SK-N-SH (cell line): ENCODE measurements at regions not wholly inside any gene's neighbourhood (a gene's known extent, or its start where the extent isn't known, plus 50 kb on each side); places are given as distances from the start of the nearest gene placed in this dataset.

ENCODE experiments used
- CTCF ChIA-PET: fragments of 300-600, 350-600 bp; formaldehyde crosslinking; extraction: SDS; loops from one replicate; lab custom pipeline; 2021; lab: Yijun Ruan, JAX
- POLR2A ChIA-PET: fragments of 350-600 bp; sonication (Branson Sonifier 250); formaldehyde crosslinking; extraction: SDS; loops from one replicate; lab custom pipeline; 2020; ENCODE audit warnings: antibody characterized with exemption, inconsistent platforms; lab: Yijun Ruan, JAX
- DNase-seq: peaks from one replicate; pipeline ENCODE4 v3.0.0; 2012
- H2AFZ ChIP-seq: fragments of 200-600 bp; sonication (generic); 2 replicates; pipeline ENCODE4 v1.8.1; 2016; ENCODE audit warnings: antibody characterized with exemption, mild to moderate bottlenecking, low read depth
- H3F3A ChIP-seq: fragments of 200-600 bp; sonication (generic); replicated peaks from 2 replicates; pipeline ENCODE3; 2016; ENCODE audit warnings: antibody characterized with exemption, mild to moderate bottlenecking; ENCODE audit not compliant: insufficient read depth
- H3K27ac ChIP-seq, 2 experiments: fragments of 200-500 bp in 1 of 2; fragments of 200-600 bp in 1 of 2; sonication (Bioruptor generic) in 1 of 2; sonication (generic), shearing (Covaris generic) in 1 of 2; 2 replicates each; pipeline versions ENCODE4 v1.5.1 to v1.6.1; 2014 to 2016; ENCODE audit warnings: low read depth in 2 of 2, inconsistent platforms in 1 of 2, low read length in 1 of 2, mild to moderate bottlenecking in 1 of 2, mixed read lengths in 1 of 2
- H3K27me3 ChIP-seq: fragments of 200-600 bp; sonication (generic), shearing (Covaris generic); 2 replicates; pipeline ENCODE4 v1.6.1; 2016; ENCODE audit warnings: mixed run types; ENCODE audit not compliant: insufficient read depth
- H3K36me3 ChIP-seq, 2 experiments: fragments of 200-500 bp in 1 of 2; fragments of 200-600 bp in 1 of 2; sonication (Bioruptor generic) in 1 of 2; sonication (generic) in 1 of 2; replicated peaks in 1 of 2; 2 replicates each; pipeline versions ENCODE3 to v1.5.1; 2014 to 2016; ENCODE audit warnings: low read length in 1 of 2, mild to moderate bottlenecking in 1 of 2; ENCODE audit not compliant: insufficient read depth in 2 of 2, control insufficient read depth in 1 of 2
- H3K4me1 ChIP-seq, 2 experiments: fragments of 200-500 bp in 1 of 2; fragments of 200-600 bp in 1 of 2; sonication (Bioruptor generic) in 1 of 2; sonication (generic), shearing (Covaris generic) in 1 of 2; 2 replicates each; pipeline versions ENCODE4 v1.5.1 to v1.6.1; 2014 to 2016; ENCODE audit warnings: low read depth in 1 of 2, low read length in 1 of 2, mixed run types in 1 of 2; ENCODE audit not compliant: insufficient read depth in 2 of 2, control insufficient read depth in 1 of 2
- H3K4me2 ChIP-seq: fragments of 200-600 bp; sonication (generic), shearing (Covaris generic); 2 replicates; pipeline ENCODE4 v1.6.1; 2017; ENCODE audit warnings: mixed run types
- H3K4me3 ChIP-seq, 2 experiments: fragments of 200-500 bp in 1 of 2; fragments of 200-600 bp in 1 of 2; sonication (Bioruptor generic) in 1 of 2; sonication (generic), shearing (Covaris generic) in 1 of 2; 2 replicates each; pipeline versions ENCODE4 v1.5.1 to v1.8.1; 2014 to 2016; ENCODE audit warnings: low read depth in 2 of 2, inconsistent platforms in 1 of 2, low read length in 1 of 2, mild to moderate bottlenecking in 1 of 2, mixed read lengths in 1 of 2, moderate library complexity in 1 of 2
- H3K79me2 ChIP-seq: fragments of 200-600 bp; sonication (generic); 2 replicates; pipeline ENCODE4 v1.8.1; 2017; ENCODE audit warnings: mild to moderate bottlenecking; ENCODE audit not compliant: insufficient read depth
- H3K9ac ChIP-seq: fragments of 200-600 bp; sonication (generic); 2 replicates; pipeline ENCODE4 v1.6.1; 2017; ENCODE audit warnings: mixed run types
- H3K9me2 ChIP-seq: fragments of 200-600 bp; sonication (generic); 2 replicates; pipeline ENCODE4 v1.6.1; 2017; ENCODE audit warnings: mixed run types
- H3K9me3 ChIP-seq: fragments of 200-600 bp; sonication (generic); 2 replicates; pipeline ENCODE4 v1.6.1; 2017; ENCODE audit warnings: mixed run types, mild to moderate bottlenecking, moderate library complexity
- H4K20me1 ChIP-seq: fragments of 200-600 bp; sonication (generic); 2 replicates; pipeline ENCODE4 v1.6.1; 2017; ENCODE audit warnings: mild to moderate bottlenecking, mixed run types; ENCODE audit not compliant: insufficient read depth
- FOXJ3 ChIP-seq: sonication (generic); formaldehyde crosslinking; IDR thresholded peaks from 2 replicates; pipeline ENCODE4 v1.5.1; 2020; ENCODE audit warnings: mild to moderate bottlenecking, missing genetic modification reagents
- GABPA ChIP-seq: IDR thresholded peaks from 2 replicates; pipeline ENCODE4 v1.4.0; 2012; ENCODE audit warnings: low read depth, mild to moderate bottlenecking
- MEF2A ChIP-seq: IDR thresholded peaks from 2 replicates; pipeline ENCODE4 v1.4.0; 2012; ENCODE audit warnings: low read depth, borderline replicate concordance
- NRF1 ChIP-seq: IDR thresholded peaks from 2 replicates; pipeline ENCODE4 v1.6.1; 2012; ENCODE audit warnings: low read depth, mild to moderate bottlenecking, low read length
- PBX3 ChIP-seq: IDR thresholded peaks from 2 replicates; pipeline ENCODE4; 2012
- POLR2AphosphoS5 ChIP-seq: IDR thresholded peaks from 2 replicates; pipeline ENCODE4 v1.6.1; 2012; ENCODE audit warnings: low read depth, low read length
- RAD21 ChIP-seq: IDR thresholded peaks from 2 replicates; pipeline ENCODE4 v1.6.1; 2012; ENCODE audit warnings: mild to moderate bottlenecking, low read length
- SMC3 ChIP-seq: IDR thresholded peaks from 2 replicates; pipeline ENCODE4 v1.6.1; 2012; ENCODE audit warnings: low read depth, low read length, improper control_type of control experiment
- TAF1 ChIP-seq: IDR thresholded peaks from 2 replicates; pipeline ENCODE4 v1.6.1; 2012; ENCODE audit warnings: low read depth, mild to moderate bottlenecking, low read length, moderate library complexity, borderline replicate concordance
- TEAD4 ChIP-seq: IDR thresholded peaks from 2 replicates; pipeline ENCODE4 v1.4.0; 2012; ENCODE audit warnings: mild to moderate bottlenecking, borderline replicate concordance; ENCODE audit not compliant: insufficient read depth
- USF2 ChIP-seq: fragments of 150-350 bp; IDR thresholded peaks from 2 replicates; pipeline ENCODE4 v1.6.1; 2017; ENCODE audit warnings: antibody characterized with exemption, low read length, low read depth, borderline replicate concordance
- WGBS: methylation state at CpG from one replicate; pipeline ENCODE4 v1.1.6; 2017; ENCODE audit warnings: low lambda C conversion rate; 5-methylcytosine and 5-hydroxymethylcytosine counted together

- CTCF ChIA-PET: no interaction called here
- Histone ChIP-seq H3K27me3 (no peaks in the 10 kb centered on the region), H3F3A (no peaks in the 10 kb centered on the region), H3K79me2 (no peaks in the 10 kb centered on the region), H2AFZ (no peak overlapping the region), H3K4me1 (no peaks in the 10 kb centered on the region), H3K36me3 (no peaks in the 10 kb centered on the region), H3K27ac (no peak overlapping the region), H3K9me2 (no peaks in the 10 kb centered on the region), H3K9ac (no peak overlapping the region), H4K20me1 (no peaks in the 10 kb centered on the region), H3K9me3 (no peaks in the 10 kb centered on the region), H3K4me3 (no peak overlapping the region), H3K4me2 (no peak overlapping the region)
- DNase-seq: no peak
- POLR2A ChIA-PET: no interaction called here
- TF ChIP-seq POLR2AphosphoS5 (no peak), GABPA (no peak), PBX3 (no peak), USF2 (no peak)
- WGBS: 38% methylated on average over 1 of the region's 1 CpG
Measured at GRCh38 chrX:99750721-99751120, 659.4 kb downstream of the PCDH19 start.

DNA sequence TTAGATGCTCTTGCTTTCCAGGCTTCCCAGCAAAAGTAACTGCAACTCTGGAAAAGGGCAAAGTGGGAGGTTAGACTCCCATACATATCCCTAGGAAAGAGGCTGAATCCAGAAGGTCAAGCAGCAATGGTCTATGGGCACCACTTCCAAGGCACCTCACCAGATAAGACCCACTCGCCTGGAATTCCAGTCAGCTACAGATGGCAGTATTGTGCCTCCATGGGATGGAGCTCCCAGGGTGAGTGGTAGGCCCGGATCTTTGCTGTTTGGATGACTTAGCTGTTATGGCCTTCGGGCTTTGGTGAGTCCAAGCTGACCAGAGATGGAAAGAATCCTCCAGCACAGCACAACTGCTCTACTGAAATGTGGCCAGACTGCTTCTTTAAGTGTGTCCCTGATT is 688.0 kb downstream of the PCDH19 start:
- Histone ChIP-seq H4K20me1 (no peaks in the 10 kb centered on the region), H3K9ac (no peak overlapping the region), H2AFZ (no peak overlapping the region), H3K9me3 (no peaks in the 10 kb centered on the region), H3K36me3 (no peaks in the 10 kb centered on the region), H3K79me2 (no peaks in the 10 kb centered on the region), H3K4me3 (no peak overlapping the region), H3K27ac (no peak overlapping the region), H3K4me2 (no peak overlapping the region), H3F3A (no peaks in the 10 kb centered on the region), H3K27me3 (0 out of 2 replicates have a peak, but pooled peaks cover 4% of the 10 kb centered on the region), H3K9me2 (no peaks in the 10 kb centered on the region), H3K4me1 (no peaks in the 10 kb centered on the region)
- 8% methylated on average over 2 of the region's 3 CpGs for WGBS
- no peak for DNase-seq
- TF ChIP-seq MEF2A (no peak), POLR2AphosphoS5 (no peak), TEAD4 (no peak), RAD21 (no peak), FOXJ3 (no peak), SMC3 (no peak), TAF1 (no peak), NRF1 (no peak), USF2 (no peak)
- ChIA-PET CTCF (no interaction called here), POLR2A (no interaction called here)
